IPS-20b (cell line): ENCODE measurements at regions not wholly inside any gene's neighbourhood (a gene's known extent, or its start where the extent isn't known, plus 50 kb on each side); places are given as distances from the start of the nearest gene placed in this dataset.

Source experiments
- H3K27ac ChIP-seq: one replicate; pipeline ENCODE4 v1.5.1; 2013; ENCODE audit warnings: low read length
- H3K27me3 ChIP-seq: 2 replicates; pipeline ENCODE4 v1.6.1; 2013; ENCODE audit warnings: mild to moderate bottlenecking, low read length, inconsistent platforms; ENCODE audit not compliant: insufficient read depth
- H3K36me3 ChIP-seq: 2 replicates; pipeline ENCODE4 v1.6.1; 2013; ENCODE audit warnings: low read depth, mild to moderate bottlenecking, inconsistent platforms, low read length, moderate library complexity; ENCODE audit not compliant: insufficient read depth
- H3K4me1 ChIP-seq: 2 replicates; pipeline ENCODE4 v1.6.1; 2013; ENCODE audit warnings: mild to moderate bottlenecking, control low read depth, inconsistent platforms, low read length, moderate library complexity; ENCODE audit not compliant: insufficient read depth
- H3K4me3 ChIP-seq: 2 replicates; pipeline ENCODE4 v1.5.1; 2013; ENCODE audit warnings: mild to moderate bottlenecking, low read length, inconsistent platforms
- H3K9ac ChIP-seq: 2 replicates; pipeline ENCODE4 v1.6.1; 2013; ENCODE audit warnings: low read depth, mild to moderate bottlenecking, inconsistent platforms, low read length, moderate library complexity
- H3K9me3 ChIP-seq: 2 replicates; pipeline ENCODE4 v1.6.1; 2013; ENCODE audit warnings: mild to moderate bottlenecking, low read depth, low read length, inconsistent platforms; ENCODE audit not compliant: insufficient read depth

GRCh38 chr7:156590212-156590611 lies 50.4 kb upstream of the RNF32 start:
- Histone ChIP-seq H3K36me3 (no peaks in the 10 kb centered on the region), H3K9ac (no peak overlapping the region), H3K9me3 (peaks cover 6% of the 10 kb centered on the region; the same call in 1 of the 2 replicates), H3K27me3 (peaks cover 26% of the 10 kb centered on the region), H3K4me3 (no peak overlapping the region), H3K27ac (no peak overlapping the region), H3K4me1 (peaks cover 9% of the 10 kb centered on the region; the same call in 1 of the 2 replicates)

GRCh38 chr7:156589808-156590207 lies 50.8 kb upstream of the RNF32 start:
- Histone ChIP-seq H3K9ac (no peak overlapping the region), H3K9me3 (peaks cover 6% of the 10 kb centered on the region; the same call in 1 of the 2 replicates), H3K36me3 (no peaks in the 10 kb centered on the region), H3K27me3 (peaks cover 26% of the 10 kb centered on the region), H3K4me3 (no peak overlapping the region), H3K4me1 (peaks cover 10% of the 10 kb centered on the region; the same call in 1 of the 2 replicates), H3K27ac (no peak overlapping the region)

GRCh38 chr7:156585926-156586325 lies 54.6 kb upstream of the RNF32 start:
- Histone ChIP-seq H3K36me3 (no peaks in the 10 kb centered on the region), H3K4me1 (peaks cover 24% of the 10 kb centered on the region), H3K27ac (no peak overlapping the region), H3K9me3 (peaks cover 6% of the 10 kb centered on the region; the same call in 1 of the 2 replicates), H3K9ac (no peak overlapping the region), H3K27me3 (peaks cover 40% of the 10 kb centered on the region), H3K4me3 (no peak overlapping the region)

GRCh38 chr7:156585025-156585648 lies 55.4 kb upstream of the RNF32 start:
- Histone ChIP-seq H3K36me3 (no peaks in the 10 kb centered on the region), H3K4me1 (peaks cover 24% of the 10 kb centered on the region), H3K9me3 (peaks cover 6% of the 10 kb centered on the region; the same call in 1 of the 2 replicates), H3K27me3 (peaks cover 40% of the 10 kb centered on the region), H3K27ac (no peak overlapping the region), H3K4me3 (peak overlapping the region; percentile 9; the same call in 1 of the 2 replicates), H3K9ac (no peak overlapping the region)

GRCh38 chr7:156582591-156583123 lies 57.9 kb upstream of the RNF32 start:
- H3K9ac ChIP-seq: no peak overlapping the region
- H3K4me3 ChIP-seq: no peak overlapping the region
- H3K27ac ChIP-seq: no peak overlapping the region
- peaks cover 34% of the 10 kb centered on the region for H3K27me3 ChIP-seq
- no peaks in the 10 kb centered on the region for H3K36me3 ChIP-seq
- peaks cover 29% of the 10 kb centered on the region for H3K4me1 ChIP-seq
- H3K9me3 ChIP-seq: peaks cover 6% of the 10 kb centered on the region; the same call in 1 of the 2 replicates

- Histone ChIP-seq H3K4me1 (peaks cover 20% of the 10 kb centered on the region), H3K27ac (no peak overlapping the region), H3K9ac (no peak overlapping the region), H3K4me3 (no peak overlapping the region), H3K27me3 (peaks cover 14% of the 10 kb centered on the region), H3K9me3 (no peaks in the 10 kb centered on the region), H3K36me3 (no peaks in the 10 kb centered on the region)
Observed at GRCh38 chr7:156580036-156580435, 60.5 kb upstream of the RNF32 start.

GRCh38 chr7:156579566-156579965 lies 61.0 kb upstream of the RNF32 start:
- Histone ChIP-seq H3K4me3 (no peak overlapping the region), H3K9ac (no peak overlapping the region), H3K27ac (no peak overlapping the region), H3K4me1 (peaks cover 16% of the 10 kb centered on the region), H3K27me3 (peaks cover 14% of the 10 kb centered on the region), H3K36me3 (no peaks in the 10 kb centered on the region), H3K9me3 (no peaks in the 10 kb centered on the region)

- H3K9me3 ChIP-seq: no peaks in the 10 kb centered on the region
- H3K4me1 ChIP-seq: peaks cover 12% of the 10 kb centered on the region
- no peak overlapping the region for H3K9ac ChIP-seq
- peaks cover 10% of the 10 kb centered on the region for H3K27me3 ChIP-seq
- H3K36me3 ChIP-seq: no peaks in the 10 kb centered on the region
- H3K4me3 ChIP-seq: no peak overlapping the region
- H3K27ac ChIP-seq: no peak overlapping the region
Observed at GRCh38 chr7:156578978-156579430, 61.6 kb upstream of the RNF32 start.

GRCh38 chr7:156578578-156578940 lies 62.0 kb upstream of the RNF32 start:
- H3K27me3 ChIP-seq: peaks cover 6% of the 10 kb centered on the region
- no peak overlapping the region for H3K9ac ChIP-seq

GRCh38 chr7:156577645-156578577 lies 62.7 kb upstream of the RNF32 start:
- Histone ChIP-seq H3K9me3 (no peaks in the 10 kb centered on the region), H3K9ac (no peak overlapping the region), H3K27me3 (no peaks in the 10 kb centered on the region), H3K36me3 (no peaks in the 10 kb centered on the region), H3K4me1 (peaks cover 5% of the 10 kb centered on the region; the same call in 1 of the 2 replicates), H3K4me3 (no peak overlapping the region), H3K27ac (no peak overlapping the region)

More at GRCh38 chr7:156578578-156578940, 62.0 kb upstream of the RNF32 start:
- Histone ChIP-seq H3K4me1 (peaks cover 7% of the 10 kb centered on the region), H3K9me3 (no peaks in the 10 kb centered on the region), H3K27ac (no peak overlapping the region), H3K36me3 (no peaks in the 10 kb centered on the region), H3K4me3 (no peak overlapping the region)

- Histone ChIP-seq H3K27me3 (no peaks in the 10 kb centered on the region), H3K4me3 (no peak overlapping the region), H3K4me1 (peaks cover 5% of the 10 kb centered on the region; the same call in 1 of the 2 replicates), H3K9me3 (no peaks in the 10 kb centered on the region), H3K27ac (no peak overlapping the region), H3K9ac (peak overlapping the region; percentile 25; the same call in 1 of the 2 replicates), H3K36me3 (no peaks in the 10 kb centered on the region)
Observed at GRCh38 chr7:156576216-156577058, 64.1 kb upstream of the RNF32 start.
